Neural progenitor cell (in vitro differentiated cells): ENCODE measurements at regions not wholly inside any gene's neighbourhood (a gene's known extent, or its start where the extent isn't known, plus 50 kb on each side); places are given as distances from the start of the nearest gene placed in this dataset.
"Not testable (repeated sequence)": the region's sequence is repeated elsewhere in the genome, so short reads cannot be mapped to it uniquely, and the experiment has no call there.

Experiments
- DNase-seq: peaks from one replicate; pipeline ENCODE4 v3.0.0-alpha.2; 2016; ENCODE audit warnings: low spot score
- H2AFZ ChIP-seq: fragments of 200-600 bp; sonication (generic); replicated peaks from 2 replicates; pipeline ENCODE4 v1.6.1; 2016; ENCODE audit warnings: antibody characterized with exemption
- H3F3A ChIP-seq: fragments of 200-600 bp; sonication (generic); 2 replicates; pipeline ENCODE4 v1.6.1; 2016; ENCODE audit warnings: antibody characterized with exemption, low read depth
- H3K27ac ChIP-seq: fragments of 200-600 bp; sonication (generic); 2 replicates; pipeline ENCODE4 v1.5.1; 2016; ENCODE audit warnings: mild to moderate bottlenecking
- H3K27me3 ChIP-seq: fragments of 200-600 bp; sonication (generic); 2 replicates; pipeline ENCODE4 v1.6.1; 2016; ENCODE audit warnings: mild to moderate bottlenecking, moderate library complexity
- H3K36me3 ChIP-seq: fragments of 200-600 bp; sonication (generic); 2 replicates; pipeline ENCODE4 v1.5.1; 2016
- H3K4me1 ChIP-seq: fragments of 200-600 bp; sonication (generic); 2 replicates; pipeline ENCODE4 v1.6.1; 2016; ENCODE audit warnings: mixed run types
- H3K4me2 ChIP-seq: fragments of 200-600 bp; sonication (generic); 2 replicates; pipeline ENCODE4 v1.6.1; 2016
- H3K4me3 ChIP-seq: fragments of 200-600 bp; sonication (generic); 2 replicates; pipeline ENCODE4 v1.5.1; 2016
- H3K79me2 ChIP-seq: fragments of 200-600 bp; sonication (generic); 2 replicates; pipeline ENCODE4 v1.6.1; 2016; ENCODE audit warnings: low read depth
- H3K9ac ChIP-seq: fragments of 200-600 bp; sonication (generic); 2 replicates; pipeline ENCODE4 v1.6.1; 2016
- H3K9me3 ChIP-seq: fragments of 200-600 bp; sonication (generic); 2 replicates; pipeline ENCODE4 v1.5.1; 2016; ENCODE audit warnings: low read depth
- H4K20me1 ChIP-seq: fragments of 200-600 bp; sonication (generic); 2 replicates; pipeline ENCODE4 v1.6.1; 2016; ENCODE audit warnings: low read depth
- H3K27ac Mint-ChIP-seq: 3 replicates; pipeline ENCODE4 v1.8.0; 2021; ENCODE audit warnings: mixed read lengths
- H3K27me3 Mint-ChIP-seq: 2 replicates; pipeline ENCODE4 v1.8.0; 2022; ENCODE audit warnings: low read depth, mild to moderate bottlenecking, inconsistent platforms, moderate library complexity, mixed read lengths; ENCODE audit not compliant: insufficient read depth
- H3K36me3 Mint-ChIP-seq: 3 replicates; pipeline ENCODE4 v1.8.0; 2021; ENCODE audit warnings: mixed read lengths
- H3K4me1 Mint-ChIP-seq: 3 replicates; pipeline ENCODE4 v1.8.0; 2021; ENCODE audit warnings: mixed read lengths
- H3K4me3 Mint-ChIP-seq: 3 replicates; pipeline ENCODE4 v1.8.0; 2021; ENCODE audit warnings: mild to moderate bottlenecking, moderate library complexity, mixed read lengths
- H3K9me3 Mint-ChIP-seq: 3 replicates; pipeline ENCODE4 v1.8.0; 2020; ENCODE audit warnings: mixed read lengths

DNA sequence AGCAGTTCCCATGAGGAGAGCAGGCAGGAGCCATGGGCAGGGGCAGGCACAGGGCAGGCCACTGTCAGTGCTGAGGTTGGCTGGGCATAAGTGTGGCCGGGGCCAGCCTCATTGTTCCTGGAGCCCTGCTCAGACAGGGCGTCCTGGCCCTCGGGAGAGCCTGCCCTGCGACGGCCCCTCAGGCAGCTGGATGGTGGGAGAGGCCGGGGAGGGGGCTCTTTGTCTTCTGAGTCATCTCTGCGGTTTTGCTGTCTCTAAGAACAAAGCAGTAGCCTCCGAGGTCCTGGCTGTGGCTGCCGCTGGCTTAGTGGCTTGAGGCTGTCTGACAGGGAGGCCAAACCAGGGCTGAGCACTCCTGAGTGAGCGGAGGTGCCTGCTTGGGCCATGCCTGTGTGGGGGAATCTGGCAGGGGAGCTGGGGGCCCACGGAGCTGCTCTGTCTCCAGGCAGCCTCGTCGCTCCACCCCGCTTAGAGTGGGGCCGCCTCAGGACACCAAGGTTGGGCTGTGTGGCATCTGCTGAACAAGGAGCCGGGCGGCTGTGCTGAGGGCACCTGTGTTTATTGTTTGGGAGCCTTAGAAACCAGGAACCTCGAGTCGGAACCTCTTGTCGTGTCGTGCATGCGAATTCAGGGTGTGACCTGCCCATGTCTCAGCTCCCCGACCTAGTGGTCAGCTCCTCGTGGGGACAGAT is 4395.7 kb upstream of the TPTE start:
- not testable (repeated sequence) for H3K4me3 Mint-ChIP-seq, H3K27ac ChIP-seq, H3K27me3 Mint-ChIP-seq, H3K9ac ChIP-seq, H3K4me2 ChIP-seq, H2AFZ ChIP-seq, H3K9me3 Mint-ChIP-seq, H3K4me1 ChIP-seq, H3K4me1 Mint-ChIP-seq, H3K36me3 Mint-ChIP-seq, H3K4me3 ChIP-seq, H3K36me3 ChIP-seq, H3K27me3 ChIP-seq, H4K20me1 ChIP-seq, H3K9me3 ChIP-seq, H3K79me2 ChIP-seq, H3F3A ChIP-seq, H3K27ac Mint-ChIP-seq
- DNase-seq: peak; percentile 33

DNA sequence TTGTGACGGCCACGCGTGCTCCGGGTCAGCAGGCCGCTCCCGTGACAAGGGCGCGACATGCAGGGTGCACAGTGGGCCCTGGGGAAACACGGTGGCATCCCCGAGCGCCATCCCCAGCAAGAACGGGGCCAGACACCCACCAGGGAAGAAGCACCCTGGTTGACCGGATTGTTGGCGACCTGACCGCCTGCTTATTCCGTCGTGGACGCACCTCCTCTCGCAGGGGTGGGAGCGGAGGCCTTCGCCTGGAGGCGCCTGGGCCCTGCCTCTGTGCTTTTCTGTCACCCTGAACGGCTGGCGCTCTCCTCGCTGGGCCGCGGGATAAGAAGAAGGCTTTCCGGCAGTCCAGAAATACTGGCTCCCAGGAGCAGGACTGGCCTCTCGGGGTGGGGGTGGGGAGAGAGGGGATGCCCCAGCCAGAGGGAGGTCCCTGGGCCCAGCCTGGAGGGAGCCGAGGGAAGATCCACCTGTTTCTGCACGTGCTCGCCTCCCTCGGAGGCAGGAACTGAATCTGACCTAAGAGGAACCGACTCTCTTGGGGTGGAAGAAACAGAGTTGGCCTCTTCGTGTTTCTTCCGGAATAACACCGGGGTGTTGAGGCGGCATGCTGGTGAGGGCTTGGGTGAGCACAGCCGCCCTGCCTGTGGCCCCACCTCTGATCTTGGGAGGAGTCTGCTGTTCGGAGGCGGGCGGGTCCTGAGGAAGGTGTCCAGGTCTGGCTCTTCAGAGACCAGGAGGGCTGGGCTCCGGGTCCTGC is 4394.2 kb upstream of the TPTE start:
- H3K9me3 Mint-ChIP-seq, H3K79me2 ChIP-seq, H3K4me3 ChIP-seq, H3F3A ChIP-seq, H3K27ac ChIP-seq, H3K27me3 ChIP-seq, H3K9me3 ChIP-seq, H3K4me1 Mint-ChIP-seq, H3K27ac Mint-ChIP-seq, H3K4me3 Mint-ChIP-seq, H3K4me2 ChIP-seq, H3K4me1 ChIP-seq, H3K36me3 Mint-ChIP-seq, H4K20me1 ChIP-seq, H3K36me3 ChIP-seq, H3K27me3 Mint-ChIP-seq, H2AFZ ChIP-seq, H3K9ac ChIP-seq: not testable (repeated sequence)
- DNase-seq: peak; percentile 1

DNA sequence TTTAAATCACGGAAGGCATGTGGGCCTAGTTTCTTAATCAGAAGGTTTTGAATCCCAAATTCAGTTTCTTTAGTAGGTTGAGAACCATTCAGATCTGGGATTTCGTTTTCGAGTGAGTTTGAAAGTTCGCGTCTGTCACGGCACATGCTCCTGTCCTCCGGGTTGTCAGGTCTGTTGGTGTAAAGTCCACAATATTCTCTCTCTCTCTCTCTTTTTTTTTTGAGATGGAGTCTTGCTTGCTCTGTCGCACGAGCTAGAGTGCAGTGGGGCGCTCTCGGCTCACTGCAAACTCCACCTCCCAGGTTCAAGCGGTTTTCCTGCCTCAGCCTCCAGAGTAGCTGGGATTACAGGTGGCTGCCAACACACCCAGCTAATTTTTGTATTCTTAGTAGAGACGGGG is 4390.6 kb upstream of the TPTE start:
- H3K27ac ChIP-seq, H3K4me2 ChIP-seq, H3F3A ChIP-seq, DNase-seq, H3K4me3 Mint-ChIP-seq, H3K9ac ChIP-seq, H3K27ac Mint-ChIP-seq, H2AFZ ChIP-seq, H4K20me1 ChIP-seq, H3K36me3 ChIP-seq, H3K27me3 Mint-ChIP-seq, H3K4me3 ChIP-seq, H3K4me1 ChIP-seq, H3K36me3 Mint-ChIP-seq, H3K4me1 Mint-ChIP-seq, H3K9me3 Mint-ChIP-seq, H3K27me3 ChIP-seq, H3K79me2 ChIP-seq, H3K9me3 ChIP-seq: not testable (repeated sequence)

DNA sequence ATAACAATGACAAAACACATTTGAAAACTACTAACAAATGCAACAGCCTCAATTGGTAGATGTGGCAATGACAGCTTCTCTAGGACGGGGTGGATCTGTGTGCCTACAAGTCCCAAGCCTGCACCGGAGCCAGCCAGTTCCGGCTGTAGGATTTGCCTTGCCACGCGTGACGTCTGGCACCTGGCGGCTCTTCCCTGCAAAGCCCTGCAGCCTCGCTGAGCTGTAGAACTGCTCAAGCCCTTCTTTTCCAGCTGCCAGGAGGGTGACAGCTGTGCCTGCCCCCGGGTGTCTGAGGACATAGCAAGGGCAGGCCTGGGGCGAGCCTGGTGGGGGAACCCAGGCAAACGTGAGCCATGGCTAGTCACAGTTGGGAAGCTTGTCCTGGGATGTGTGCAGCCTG is 4388.0 kb upstream of the TPTE start:
- not testable (repeated sequence) for H3K27me3 Mint-ChIP-seq, H3K27ac Mint-ChIP-seq, H3K9me3 ChIP-seq, H4K20me1 ChIP-seq, H2AFZ ChIP-seq, H3K9ac ChIP-seq, H3F3A ChIP-seq, H3K4me3 Mint-ChIP-seq, H3K27me3 ChIP-seq, H3K36me3 ChIP-seq, H3K36me3 Mint-ChIP-seq, DNase-seq, H3K4me1 ChIP-seq, H3K27ac ChIP-seq, H3K4me3 ChIP-seq, H3K9me3 Mint-ChIP-seq, H3K79me2 ChIP-seq, H3K4me2 ChIP-seq, H3K4me1 Mint-ChIP-seq

DNA sequence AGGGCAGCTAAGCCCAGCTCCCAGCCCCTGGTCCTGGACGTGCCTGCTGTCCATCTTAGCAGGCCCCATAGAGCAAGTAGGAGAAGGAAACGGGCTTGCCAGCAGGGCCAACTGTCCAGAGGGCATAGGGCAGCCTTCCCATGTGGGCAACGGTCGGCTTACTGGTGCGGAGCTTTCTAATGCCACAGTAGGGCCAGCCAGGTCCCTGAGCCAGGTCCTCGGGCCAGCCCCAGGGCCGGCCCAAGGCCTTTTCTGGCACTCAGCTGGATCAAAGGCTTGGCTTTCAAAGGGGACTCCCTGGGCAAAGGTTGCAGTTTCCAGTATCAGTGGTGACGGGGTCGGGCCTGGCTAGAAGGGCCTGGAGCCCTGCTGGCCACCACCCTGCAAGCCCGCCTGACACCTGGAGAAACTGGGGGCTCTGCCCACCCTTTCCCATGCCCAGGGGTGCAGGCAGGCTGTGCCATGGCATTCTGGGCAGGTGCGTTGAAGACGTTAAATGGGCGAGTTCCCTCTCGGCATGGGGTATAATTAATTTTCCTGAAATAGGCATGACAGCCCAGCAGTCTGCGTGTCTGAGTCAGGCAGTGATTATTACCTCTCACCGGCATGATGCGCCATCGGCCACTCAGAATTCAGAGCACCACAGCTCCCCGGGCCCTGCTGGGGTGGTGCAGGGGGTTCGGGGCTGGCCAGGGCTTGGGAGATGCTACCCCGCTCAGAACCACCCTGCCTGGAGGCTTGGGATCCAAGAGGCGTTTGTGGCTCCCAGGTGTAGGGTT is 4387.3 kb upstream of the TPTE start:
- H3K4me3 Mint-ChIP-seq, H3K4me2 ChIP-seq, H3K27ac ChIP-seq, H3K9ac ChIP-seq, H3K9me3 Mint-ChIP-seq, H3K79me2 ChIP-seq, H3K36me3 ChIP-seq, H3K36me3 Mint-ChIP-seq, H3K4me1 Mint-ChIP-seq, H3K27me3 Mint-ChIP-seq, H3K4me1 ChIP-seq, H4K20me1 ChIP-seq, H3K27ac Mint-ChIP-seq, H3K4me3 ChIP-seq, H3K27me3 ChIP-seq, H3K9me3 ChIP-seq, H3F3A ChIP-seq, H2AFZ ChIP-seq, DNase-seq: not testable (repeated sequence)

DNA sequence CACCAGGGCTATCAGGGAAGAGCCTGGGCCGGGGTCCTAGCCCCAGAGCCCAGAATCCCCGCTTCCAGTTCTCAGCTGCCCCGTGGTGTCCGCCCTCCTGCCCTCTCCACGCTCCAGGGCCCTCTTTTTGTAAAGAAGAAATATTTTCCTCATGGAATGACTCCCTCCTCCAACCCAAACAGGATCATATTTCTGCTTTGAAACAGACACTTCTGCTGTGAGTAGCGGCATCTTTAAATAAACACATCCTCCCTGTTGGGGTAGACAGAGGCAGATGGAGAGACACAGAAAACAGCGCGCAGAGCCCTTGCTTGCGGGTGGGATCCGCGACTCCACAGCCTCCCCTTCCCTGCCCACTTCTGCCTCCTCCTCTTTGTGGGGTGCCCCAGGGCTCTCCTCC is 4384.7 kb upstream of the TPTE start:
- not testable (repeated sequence) for H3K9me3 Mint-ChIP-seq, H3K27ac Mint-ChIP-seq, H3K9ac ChIP-seq, H3K4me1 ChIP-seq, H3K36me3 ChIP-seq, H2AFZ ChIP-seq, H3K27me3 Mint-ChIP-seq, H3K27ac ChIP-seq, H3F3A ChIP-seq, H3K4me3 ChIP-seq, H4K20me1 ChIP-seq, H3K9me3 ChIP-seq, H3K36me3 Mint-ChIP-seq, H3K27me3 ChIP-seq, H3K4me1 Mint-ChIP-seq, H3K4me2 ChIP-seq, DNase-seq, H3K79me2 ChIP-seq, H3K4me3 Mint-ChIP-seq

DNA sequence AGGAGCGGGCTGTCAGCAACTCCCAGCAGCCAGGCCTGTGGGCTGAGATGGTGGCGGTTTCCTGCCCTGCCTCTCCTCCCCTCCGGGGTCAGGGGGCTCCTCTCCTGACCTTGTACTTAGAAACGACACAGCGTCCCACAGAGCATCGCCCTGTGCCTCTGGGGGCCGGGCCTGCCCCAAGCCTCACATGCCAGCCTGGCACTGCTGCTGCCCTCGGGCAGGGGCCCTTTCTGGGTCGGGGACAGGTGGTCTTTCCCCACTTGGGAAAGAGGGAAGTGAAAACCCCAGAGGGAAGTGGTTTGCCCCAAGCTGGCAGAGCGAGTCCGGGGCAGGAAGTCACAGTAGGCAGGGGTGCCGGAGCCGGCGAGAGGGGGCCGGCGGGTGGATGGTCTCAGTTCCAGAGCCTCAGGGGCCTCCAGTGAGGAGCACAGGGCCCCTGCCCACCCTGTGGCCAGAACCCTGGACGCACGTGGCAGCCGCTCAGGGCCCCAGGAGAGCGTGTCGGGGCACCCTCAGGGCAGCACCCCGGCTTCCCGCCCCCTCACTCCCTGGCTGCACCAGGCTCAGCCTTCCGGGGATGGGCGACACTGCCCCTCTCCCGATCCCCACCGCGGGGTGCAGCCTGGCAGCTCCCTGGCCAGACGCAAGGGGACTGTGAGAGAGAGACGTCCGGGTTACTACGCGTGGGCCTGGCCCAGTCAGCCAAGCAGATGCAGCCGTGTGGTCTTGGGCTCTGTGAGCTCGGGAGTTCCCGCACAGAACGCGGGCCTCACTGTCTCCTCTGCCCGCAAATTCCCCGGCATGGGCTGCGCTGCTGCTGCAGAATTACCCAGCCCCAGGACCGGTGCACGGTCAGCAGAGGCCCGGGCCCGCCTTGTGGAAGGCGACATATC is 4382.9 kb upstream of the TPTE start:
- not testable (repeated sequence) for H3K4me3 Mint-ChIP-seq, H3K27me3 ChIP-seq, H3K9ac ChIP-seq, H3K9me3 ChIP-seq, H3F3A ChIP-seq, H3K4me3 ChIP-seq, H3K36me3 ChIP-seq, H3K27ac Mint-ChIP-seq, H3K36me3 Mint-ChIP-seq, H2AFZ ChIP-seq, H3K4me1 ChIP-seq, H3K4me2 ChIP-seq, H4K20me1 ChIP-seq, H3K27me3 Mint-ChIP-seq, H3K4me1 Mint-ChIP-seq, H3K9me3 Mint-ChIP-seq, H3K79me2 ChIP-seq, DNase-seq, H3K27ac ChIP-seq
